ENCODE measurements at regions not wholly inside any gene's neighbourhood (a gene's known extent, or its start where the extent isn't known, plus 50 kb on each side); places are given as distances from the start of the nearest gene placed in this dataset.

DNA sequence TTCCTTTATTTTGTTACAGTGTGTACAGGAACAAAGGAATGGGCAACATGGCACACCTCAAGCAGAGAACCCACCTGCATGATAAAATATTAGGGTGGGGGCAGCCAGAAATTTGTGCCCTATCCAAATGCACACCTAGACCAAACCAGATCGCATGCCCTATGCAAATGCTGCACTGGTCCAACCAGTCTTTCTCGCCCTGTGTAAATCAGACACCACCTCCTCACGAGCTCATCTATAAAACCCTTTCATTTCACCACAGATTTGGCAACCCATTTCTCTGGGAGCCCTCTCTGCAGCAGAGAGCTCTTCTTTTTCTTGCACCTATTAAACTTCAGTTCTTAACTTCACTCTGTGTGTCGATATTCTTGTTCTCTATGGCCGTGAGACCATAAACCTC is 1559.2 kb downstream of the SLITRK1 start (continued):
- TF ChIP-seq, protein P1, sequence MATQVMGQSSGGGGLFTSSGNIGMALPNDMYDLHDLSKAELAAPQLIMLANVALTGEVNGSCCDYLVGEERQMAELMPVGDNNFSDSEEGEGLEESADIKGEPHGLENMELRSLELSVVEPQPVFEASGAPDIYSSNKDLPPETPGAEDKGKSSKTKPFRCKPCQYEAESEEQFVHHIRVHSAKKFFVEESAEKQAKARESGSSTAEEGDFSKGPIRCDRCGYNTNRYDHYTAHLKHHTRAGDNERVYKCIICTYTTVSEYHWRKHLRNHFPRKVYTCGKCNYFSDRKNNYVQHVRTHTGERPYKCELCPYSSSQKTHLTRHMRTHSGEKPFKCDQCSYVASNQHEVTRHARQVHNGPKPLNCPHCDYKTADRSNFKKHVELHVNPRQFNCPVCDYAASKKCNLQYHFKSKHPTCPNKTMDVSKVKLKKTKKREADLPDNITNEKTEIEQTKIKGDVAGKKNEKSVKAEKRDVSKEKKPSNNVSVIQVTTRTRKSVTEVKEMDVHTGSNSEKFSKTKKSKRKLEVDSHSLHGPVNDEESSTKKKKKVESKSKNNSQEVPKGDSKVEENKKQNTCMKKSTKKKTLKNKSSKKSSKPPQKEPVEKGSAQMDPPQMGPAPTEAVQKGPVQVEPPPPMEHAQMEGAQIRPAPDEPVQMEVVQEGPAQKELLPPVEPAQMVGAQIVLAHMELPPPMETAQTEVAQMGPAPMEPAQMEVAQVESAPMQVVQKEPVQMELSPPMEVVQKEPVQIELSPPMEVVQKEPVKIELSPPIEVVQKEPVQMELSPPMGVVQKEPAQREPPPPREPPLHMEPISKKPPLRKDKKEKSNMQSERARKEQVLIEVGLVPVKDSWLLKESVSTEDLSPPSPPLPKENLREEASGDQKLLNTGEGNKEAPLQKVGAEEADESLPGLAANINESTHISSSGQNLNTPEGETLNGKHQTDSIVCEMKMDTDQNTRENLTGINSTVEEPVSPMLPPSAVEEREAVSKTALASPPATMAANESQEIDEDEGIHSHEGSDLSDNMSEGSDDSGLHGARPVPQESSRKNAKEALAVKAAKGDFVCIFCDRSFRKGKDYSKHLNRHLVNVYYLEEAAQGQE (IDR thresholded peaks at IDR 0.05; ENCODE audit: unreplicated experiment), result no peak
- TF ChIP-seq, protein P2, sequence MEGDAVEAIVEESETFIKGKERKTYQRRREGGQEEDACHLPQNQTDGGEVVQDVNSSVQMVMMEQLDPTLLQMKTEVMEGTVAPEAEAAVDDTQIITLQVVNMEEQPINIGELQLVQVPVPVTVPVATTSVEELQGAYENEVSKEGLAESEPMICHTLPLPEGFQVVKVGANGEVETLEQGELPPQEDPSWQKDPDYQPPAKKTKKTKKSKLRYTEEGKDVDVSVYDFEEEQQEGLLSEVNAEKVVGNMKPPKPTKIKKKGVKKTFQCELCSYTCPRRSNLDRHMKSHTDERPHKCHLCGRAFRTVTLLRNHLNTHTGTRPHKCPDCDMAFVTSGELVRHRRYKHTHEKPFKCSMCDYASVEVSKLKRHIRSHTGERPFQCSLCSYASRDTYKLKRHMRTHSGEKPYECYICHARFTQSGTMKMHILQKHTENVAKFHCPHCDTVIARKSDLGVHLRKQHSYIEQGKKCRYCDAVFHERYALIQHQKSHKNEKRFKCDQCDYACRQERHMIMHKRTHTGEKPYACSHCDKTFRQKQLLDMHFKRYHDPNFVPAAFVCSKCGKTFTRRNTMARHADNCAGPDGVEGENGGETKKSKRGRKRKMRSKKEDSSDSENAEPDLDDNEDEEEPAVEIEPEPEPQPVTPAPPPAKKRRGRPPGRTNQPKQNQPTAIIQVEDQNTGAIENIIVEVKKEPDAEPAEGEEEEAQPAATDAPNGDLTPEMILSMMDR (conservative IDR thresholded peaks at IDR 0.05; ENCODE audit: low read depth in 2 of 2), result no peak
- TF ChIP-seq EZH2 (IDR thresholded peaks at IDR 0.05; ENCODE audit: low read depth, unreplicated experiment), result no peak

DNA sequence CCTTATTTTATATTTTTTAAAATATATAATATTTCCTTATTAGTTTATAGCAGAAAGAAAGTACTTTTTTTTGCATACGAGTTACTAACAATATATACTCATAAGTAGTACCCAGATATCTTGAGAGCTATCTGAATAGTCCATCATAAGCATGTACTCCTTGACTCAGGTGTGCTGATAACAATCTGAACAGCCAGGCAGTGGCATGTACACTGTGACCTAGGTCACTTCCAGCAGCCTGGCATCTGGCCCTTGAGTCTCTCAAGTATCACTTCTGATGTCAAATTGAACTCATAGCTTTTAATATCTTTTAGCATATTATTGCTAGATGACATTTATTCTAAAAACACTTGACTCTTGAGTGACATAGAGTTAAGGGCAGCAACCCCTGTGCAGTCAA is 1576.7 kb downstream of the SLITRK1 start:
- Histone ChIP-seq H3F3A (replicated peaks; ENCODE audit: low read depth) (no peaks in the 10 kb centered on the region), H3K27ac (ENCODE audit: low read depth) (no peak overlapping the region), H3K36me3 (ENCODE audit: insufficient read depth) (no peaks in the 10 kb centered on the region; the same call in 1 of the 2 replicates), H3K4me1 (ENCODE audit: insufficient read depth) (no peaks in the 10 kb centered on the region), H3K79me2 (replicated peaks; ENCODE audit: insufficient read depth) (no peaks in the 10 kb centered on the region), H4K20me1 (replicated peaks; ENCODE audit: insufficient read depth) (no peaks in the 10 kb centered on the region), H3K4me2 (no peak overlapping the region), H3K4me3 (no peak overlapping the region), H3K9me2 (ENCODE audit: insufficient read depth) (no peaks in the 10 kb centered on the region), H2AFZ (no peak overlapping the region), H3K27me3 (ENCODE audit: insufficient read depth) (no peaks in the 10 kb centered on the region)
- H3K4me3 Mint-ChIP-seq, result no peak overlapping the region
- H3K27ac Mint-ChIP-seq, result no peak overlapping the region
- no peaks in the 10 kb centered on the region for H3K36me3 Mint-ChIP-seq (ENCODE audit: low read depth)
- peaks cover 1% of the 10 kb centered on the region for H3K27me3 Mint-ChIP-seq (ENCODE audit: insufficient read depth, low read depth, poor library complexity)
- DNase-seq (ENCODE audit: low spot score), result no peak
- H3K9me3 Mint-ChIP-seq, result peaks cover 3% of the 10 kb centered on the region; the same call in 1 of the 3 replicates
- no peak for ATAC-seq
- no peaks in the 10 kb centered on the region for H3K4me1 Mint-ChIP-seq
- no peak for TF ChIP-seq POLR2AphosphoS5 (IDR thresholded peaks at IDR 0.05; ENCODE audit: low read depth)
- TF ChIP-seq, protein P2 (conservative IDR thresholded peaks at IDR 0.05; ENCODE audit: low read depth in 2 of 2), result no peak
- TF ChIP-seq, protein P3, sequence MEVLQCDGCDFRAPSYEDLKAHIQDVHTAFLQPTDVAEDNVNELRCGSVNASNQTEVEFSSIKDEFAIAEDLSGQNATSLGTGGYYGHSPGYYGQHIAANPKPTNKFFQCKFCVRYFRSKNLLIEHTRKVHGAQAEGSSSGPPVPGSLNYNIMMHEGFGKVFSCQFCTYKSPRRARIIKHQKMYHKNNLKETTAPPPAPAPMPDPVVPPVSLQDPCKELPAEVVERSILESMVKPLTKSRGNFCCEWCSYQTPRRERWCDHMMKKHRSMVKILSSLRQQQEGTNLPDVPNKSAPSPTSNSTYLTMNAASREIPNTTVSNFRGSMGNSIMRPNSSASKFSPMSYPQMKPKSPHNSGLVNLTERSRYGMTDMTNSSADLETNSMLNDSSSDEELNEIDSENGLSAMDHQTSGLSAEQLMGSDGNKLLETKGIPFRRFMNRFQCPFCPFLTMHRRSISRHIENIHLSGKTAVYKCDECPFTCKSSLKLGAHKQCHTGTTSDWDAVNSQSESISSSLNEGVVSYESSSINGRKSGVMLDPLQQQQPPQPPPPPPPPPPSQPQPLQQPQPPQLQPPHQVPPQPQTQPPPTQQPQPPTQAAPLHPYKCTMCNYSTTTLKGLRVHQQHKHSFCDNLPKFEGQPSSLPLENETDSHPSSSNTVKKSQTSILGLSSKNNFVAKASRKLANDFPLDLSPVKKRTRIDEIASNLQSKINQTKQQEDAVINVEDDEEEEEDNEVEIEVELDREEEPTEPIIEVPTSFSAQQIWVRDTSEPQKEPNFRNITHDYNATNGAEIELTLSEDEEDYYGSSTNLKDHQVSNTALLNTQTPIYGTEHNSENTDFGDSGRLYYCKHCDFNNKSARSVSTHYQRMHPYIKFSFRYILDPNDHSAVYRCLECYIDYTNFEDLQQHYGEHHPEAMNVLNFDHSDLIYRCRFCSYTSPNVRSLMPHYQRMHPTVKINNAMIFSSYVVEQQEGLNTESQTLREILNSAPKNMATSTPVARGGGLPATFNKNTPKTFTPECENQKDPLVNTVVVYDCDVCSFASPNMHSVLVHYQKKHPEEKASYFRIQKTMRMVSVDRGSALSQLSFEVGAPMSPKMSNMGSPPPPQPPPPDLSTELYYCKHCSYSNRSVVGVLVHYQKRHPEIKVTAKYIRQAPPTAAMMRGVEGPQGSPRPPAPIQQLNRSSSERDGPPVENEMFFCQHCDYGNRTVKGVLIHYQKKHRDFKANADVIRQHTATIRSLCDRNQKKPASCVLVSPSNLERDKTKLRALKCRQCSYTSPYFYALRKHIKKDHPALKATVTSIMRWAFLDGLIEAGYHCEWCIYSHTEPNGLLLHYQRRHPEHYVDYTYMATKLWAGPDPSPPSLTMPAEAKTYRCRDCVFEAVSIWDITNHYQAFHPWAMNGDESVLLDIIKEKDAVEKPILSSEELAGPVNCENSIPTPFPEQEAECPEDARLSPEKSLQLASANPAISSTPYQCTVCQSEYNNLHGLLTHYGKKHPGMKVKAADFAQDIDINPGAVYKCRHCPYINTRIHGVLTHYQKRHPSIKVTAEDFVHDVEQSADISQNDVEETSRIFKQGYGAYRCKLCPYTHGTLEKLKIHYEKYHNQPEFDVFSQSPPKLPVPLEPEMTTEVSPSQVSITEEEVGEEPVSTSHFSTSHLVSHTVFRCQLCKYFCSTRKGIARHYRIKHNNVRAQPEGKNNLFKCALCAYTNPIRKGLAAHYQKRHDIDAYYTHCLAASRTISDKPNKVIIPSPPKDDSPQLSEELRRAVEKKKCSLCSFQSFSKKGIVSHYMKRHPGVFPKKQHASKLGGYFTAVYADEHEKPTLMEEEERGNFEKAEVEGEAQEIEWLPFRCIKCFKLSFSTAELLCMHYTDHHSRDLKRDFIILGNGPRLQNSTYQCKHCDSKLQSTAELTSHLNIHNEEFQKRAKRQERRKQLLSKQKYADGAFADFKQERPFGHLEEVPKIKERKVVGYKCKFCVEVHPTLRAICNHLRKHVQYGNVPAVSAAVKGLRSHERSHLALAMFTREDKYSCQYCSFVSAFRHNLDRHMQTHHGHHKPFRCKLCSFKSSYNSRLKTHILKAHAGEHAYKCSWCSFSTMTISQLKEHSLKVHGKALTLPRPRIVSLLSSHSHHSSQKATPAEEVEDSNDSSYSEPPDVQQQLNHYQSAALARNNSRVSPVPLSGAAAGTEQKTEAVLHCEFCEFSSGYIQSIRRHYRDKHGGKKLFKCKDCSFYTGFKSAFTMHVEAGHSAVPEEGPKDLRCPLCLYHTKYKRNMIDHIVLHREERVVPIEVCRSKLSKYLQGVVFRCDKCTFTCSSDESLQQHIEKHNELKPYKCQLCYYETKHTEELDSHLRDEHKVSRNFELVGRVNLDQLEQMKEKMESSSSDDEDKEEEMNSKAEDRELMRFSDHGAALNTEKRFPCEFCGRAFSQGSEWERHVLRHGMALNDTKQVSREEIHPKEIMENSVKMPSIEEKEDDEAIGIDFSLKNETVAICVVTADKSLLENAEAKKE (CRISPR knock-in tag; IDR thresholded peaks at IDR 0.05), result no peak
- TF ChIP-seq, protein P1 (IDR thresholded peaks at IDR 0.05; ENCODE audit: unreplicated experiment), result no peak
- TF ChIP-seq EZH2phosphoT487 (IDR thresholded peaks at IDR 0.05; ENCODE audit: unreplicated experiment), result no peak
